ENCODE measurements at regions not wholly inside any gene's neighbourhood (a gene's known extent, or its start where the extent isn't known, plus 50 kb on each side); places are given as distances from the start of the nearest gene placed in this dataset.
A peak's percentile ranks its signal among the peaks of the same experiment; 100 is the strongest.

DNA sequence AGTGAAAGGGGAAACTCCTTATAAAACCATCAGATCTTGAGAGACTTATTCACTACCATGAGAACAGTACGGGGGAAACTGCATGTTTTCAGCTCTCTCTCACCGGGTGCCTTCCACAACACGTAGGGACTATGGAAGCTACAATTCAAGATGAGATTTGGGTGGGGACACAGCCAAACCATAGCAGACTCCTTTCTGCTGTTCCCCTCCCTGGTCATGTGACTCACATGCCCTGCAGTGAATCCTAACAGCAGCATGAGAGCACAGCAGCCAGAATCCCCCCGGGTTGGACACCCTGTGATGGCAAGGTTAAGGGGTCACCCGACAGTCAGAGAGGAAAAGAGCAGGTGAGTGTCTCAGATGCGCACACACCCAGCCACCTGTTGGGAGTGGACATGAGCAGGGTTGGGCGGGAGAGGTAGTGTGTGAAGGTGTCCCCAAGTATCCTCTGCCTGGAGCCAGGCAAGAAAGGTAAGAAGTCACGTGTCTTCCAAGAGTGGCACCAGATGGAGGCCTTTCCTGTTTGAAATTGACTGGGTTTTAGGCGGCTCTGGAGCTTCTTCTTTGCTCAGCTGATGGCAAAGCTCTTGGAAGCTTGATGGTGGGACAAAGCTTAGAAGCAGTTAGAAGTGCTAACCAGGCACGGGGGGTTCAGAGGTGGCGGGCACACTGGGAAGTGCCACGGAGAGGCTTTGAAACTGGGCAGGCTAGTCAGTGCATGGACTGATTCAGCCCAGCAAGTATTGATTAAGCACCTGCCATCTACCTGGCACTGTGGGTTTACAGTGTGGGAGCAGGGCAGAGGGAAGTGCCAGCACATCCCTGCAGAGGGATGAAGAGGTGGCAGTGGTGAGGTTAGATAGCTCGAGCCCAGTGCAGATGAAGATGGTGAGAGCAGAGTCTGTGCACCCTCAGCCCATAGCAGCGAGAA lies 68.7 kb downstream of the RHOB start:
- Histone ChIP-seq H3K79me2 (ENCODE audit: insufficient read depth, low read length) (no peaks in the 10 kb centered on the region), H3K9me3 (ENCODE audit: low read length) (no peaks in the 10 kb centered on the region), H3K27me3 (ENCODE audit: control insufficient read depth in 1 of 2, insufficient read depth in 2 of 2, low read length in 2 of 2) (no peaks in the 10 kb centered on the region; a peak in 1 of 5 replicates), H3K36me3 (replicated peaks in 1 of 2; ENCODE audit: control insufficient read depth in 1 of 2, insufficient read depth in 2 of 2, low read length in 2 of 2) (no peaks in the 10 kb centered on the region), H3K4me1 (ENCODE audit: insufficient read depth, low read length) (peaks cover 43% of the 10 kb centered on the region), H3K4me3 (replicated peaks in 1 of 3; ENCODE audit: insufficient read depth in 1 of 3, low read depth in 2 of 3, low read length in 3 of 3) (no peak overlapping the region), H3K4me2 (ENCODE audit: low read depth, low read length) (no peak overlapping the region), H3K9ac (ENCODE audit: insufficient read depth, low read depth, low read length) (no peak overlapping the region), H2AFZ (ENCODE audit: low read length) (no peak overlapping the region), H3K27ac (ENCODE audit: extremely low read length, insufficient read depth, low read length) (no peak overlapping the region), H4K20me1 (ENCODE audit: insufficient read depth, low read length) (no peaks in the 10 kb centered on the region)
- no peak for DNase-seq (ENCODE audit: low spot score)
- TF ChIP-seq, protein P1, sequence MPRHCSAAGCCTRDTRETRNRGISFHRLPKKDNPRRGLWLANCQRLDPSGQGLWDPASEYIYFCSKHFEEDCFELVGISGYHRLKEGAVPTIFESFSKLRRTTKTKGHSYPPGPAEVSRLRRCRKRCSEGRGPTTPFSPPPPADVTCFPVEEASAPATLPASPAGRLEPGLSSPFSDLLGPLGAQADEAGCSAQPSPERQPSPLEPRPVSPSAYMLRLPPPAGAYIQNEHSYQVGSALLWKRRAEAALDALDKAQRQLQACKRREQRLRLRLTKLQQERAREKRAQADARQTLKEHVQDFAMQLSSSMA (CRISPR knock-in tag; IDR thresholded peaks at IDR 0.05): 0 out of 2 replicates have a peak, but pooled peaks have one; percentile 38
- TF ChIP-seq ZNF432 (CRISPR knock-in tag; IDR thresholded peaks at IDR 0.05; ENCODE audit: borderline replicate concordance) (no peak), ZNF430 (CRISPR knock-in tag; IDR thresholded peaks at IDR 0.05) (0 out of 2 replicates have a peak, but pooled peaks have one; percentile 3), MIER3 (CRISPR knock-in tag; IDR thresholded peaks at IDR 0.05; ENCODE audit: borderline replicate concordance) (no peak), GPN1 (CRISPR knock-in tag; IDR thresholded peaks at IDR 0.05; ENCODE audit: borderline replicate concordance) (no peak), ZBTB38 (CRISPR knock-in tag; IDR thresholded peaks at IDR 0.05) (0 out of 2 replicates have a peak, but pooled peaks have one; percentile 21)
- TF ChIP-seq, protein P2, sequence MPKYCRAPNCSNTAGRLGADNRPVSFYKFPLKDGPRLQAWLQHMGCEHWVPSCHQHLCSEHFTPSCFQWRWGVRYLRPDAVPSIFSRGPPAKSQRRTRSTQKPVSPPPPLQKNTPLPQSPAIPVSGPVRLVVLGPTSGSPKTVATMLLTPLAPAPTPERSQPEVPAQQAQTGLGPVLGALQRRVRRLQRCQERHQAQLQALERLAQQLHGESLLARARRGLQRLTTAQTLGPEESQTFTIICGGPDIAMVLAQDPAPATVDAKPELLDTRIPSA (CRISPR knock-in tag; IDR thresholded peaks at IDR 0.05; ENCODE audit: borderline replicate concordance): no peak
- TF ChIP-seq, protein P3, sequence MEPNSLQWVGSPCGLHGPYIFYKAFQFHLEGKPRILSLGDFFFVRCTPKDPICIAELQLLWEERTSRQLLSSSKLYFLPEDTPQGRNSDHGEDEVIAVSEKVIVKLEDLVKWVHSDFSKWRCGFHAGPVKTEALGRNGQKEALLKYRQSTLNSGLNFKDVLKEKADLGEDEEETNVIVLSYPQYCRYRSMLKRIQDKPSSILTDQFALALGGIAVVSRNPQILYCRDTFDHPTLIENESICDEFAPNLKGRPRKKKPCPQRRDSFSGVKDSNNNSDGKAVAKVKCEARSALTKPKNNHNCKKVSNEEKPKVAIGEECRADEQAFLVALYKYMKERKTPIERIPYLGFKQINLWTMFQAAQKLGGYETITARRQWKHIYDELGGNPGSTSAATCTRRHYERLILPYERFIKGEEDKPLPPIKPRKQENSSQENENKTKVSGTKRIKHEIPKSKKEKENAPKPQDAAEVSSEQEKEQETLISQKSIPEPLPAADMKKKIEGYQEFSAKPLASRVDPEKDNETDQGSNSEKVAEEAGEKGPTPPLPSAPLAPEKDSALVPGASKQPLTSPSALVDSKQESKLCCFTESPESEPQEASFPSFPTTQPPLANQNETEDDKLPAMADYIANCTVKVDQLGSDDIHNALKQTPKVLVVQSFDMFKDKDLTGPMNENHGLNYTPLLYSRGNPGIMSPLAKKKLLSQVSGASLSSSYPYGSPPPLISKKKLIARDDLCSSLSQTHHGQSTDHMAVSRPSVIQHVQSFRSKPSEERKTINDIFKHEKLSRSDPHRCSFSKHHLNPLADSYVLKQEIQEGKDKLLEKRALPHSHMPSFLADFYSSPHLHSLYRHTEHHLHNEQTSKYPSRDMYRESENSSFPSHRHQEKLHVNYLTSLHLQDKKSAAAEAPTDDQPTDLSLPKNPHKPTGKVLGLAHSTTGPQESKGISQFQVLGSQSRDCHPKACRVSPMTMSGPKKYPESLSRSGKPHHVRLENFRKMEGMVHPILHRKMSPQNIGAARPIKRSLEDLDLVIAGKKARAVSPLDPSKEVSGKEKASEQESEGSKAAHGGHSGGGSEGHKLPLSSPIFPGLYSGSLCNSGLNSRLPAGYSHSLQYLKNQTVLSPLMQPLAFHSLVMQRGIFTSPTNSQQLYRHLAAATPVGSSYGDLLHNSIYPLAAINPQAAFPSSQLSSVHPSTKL (CRISPR knock-in tag; IDR thresholded peaks at IDR 0.05): no peak
- no TSS peak for BruUV-seq (replicated peaks)
- FAIRE-seq: no peak
- POLR2A ChIA-PET: interaction anchor here (1.8 to 5.7 kb wide), 3 partner anchors 10 to 68 kb away, joined by 7 to 33 read pairs (median 21); partner anchors contain the start of gene RHOB
- intact Hi-C loops (cut with micrococcal nuclease; ENCODE audit: unreplicated experiment) (no loop called here), in situ Hi-C loops (cut with HindIII; ENCODE audit: extremely low pct_ligation_motif_present, low pct_unique_long_range_greater_than_20kb) (no loop called here)
- ATAC-seq: no peak
- CTCF ChIA-PET (ENCODE audit: low intra/inter-chr PET ratio, low total read pairs): no interaction called here
- 85% methylated on average over 14 of the region's 14 CpGs for whole genome bisulfite sequencing (ENCODE audit: low lambda C conversion rate)

All from HepG2 (cell line).